ENCODE measurements at regions not wholly inside any gene's neighbourhood (a gene's known extent, or its start where the extent isn't known, plus 50 kb on each side); places are given as distances from the start of the nearest gene placed in this dataset.
"Not testable (repeated sequence)": the region's sequence is repeated elsewhere in the genome, so short reads cannot be mapped to it uniquely, and the experiment has no call there.

DNA sequence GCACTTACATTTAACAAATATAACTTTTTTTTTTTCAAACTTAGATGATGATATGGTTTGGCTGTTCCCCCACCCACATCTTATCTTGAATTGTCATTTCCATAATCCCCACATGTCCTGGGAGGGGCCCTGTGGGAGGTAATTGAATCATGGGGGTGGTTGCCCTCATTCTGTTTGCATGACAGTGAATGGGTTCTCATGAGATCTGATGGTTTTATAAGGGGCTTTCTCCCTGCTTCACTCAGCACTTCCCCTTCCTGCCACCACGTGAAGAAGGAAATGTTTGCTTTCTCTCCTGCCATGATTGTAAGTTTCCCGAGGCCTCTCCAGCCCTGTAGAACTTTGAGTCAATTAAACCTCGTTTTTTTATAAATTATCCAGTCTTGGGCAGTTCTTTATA lies 432.6 kb downstream of the AMY1C start:
- no peak for DNase-seq

DNA sequence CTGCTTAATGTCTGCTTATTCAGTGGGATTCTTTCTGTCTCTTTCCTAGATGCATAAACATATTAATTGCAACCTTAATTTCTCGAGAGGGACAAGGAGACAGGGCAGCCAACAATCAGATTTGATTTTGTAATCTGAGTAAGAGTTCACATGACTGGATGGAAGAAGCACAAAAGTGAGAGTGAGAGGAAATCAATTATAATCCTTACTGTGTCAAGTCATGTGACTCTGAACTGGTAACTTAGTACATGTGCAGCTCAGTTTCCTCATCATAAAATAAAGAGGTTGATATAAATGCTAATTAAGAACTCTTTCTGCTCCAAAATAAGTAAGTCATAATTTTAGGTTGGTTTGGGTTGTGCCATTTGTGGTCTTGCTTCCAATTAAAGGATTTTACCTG lies 439.5 kb downstream of the AMY1C start:
- DNase-seq, result no peak

- no peak for DNase-seq
Measured at GRCh38 chr1:104190821-104191220, 441.1 kb downstream of the AMY1C start.

DNA sequence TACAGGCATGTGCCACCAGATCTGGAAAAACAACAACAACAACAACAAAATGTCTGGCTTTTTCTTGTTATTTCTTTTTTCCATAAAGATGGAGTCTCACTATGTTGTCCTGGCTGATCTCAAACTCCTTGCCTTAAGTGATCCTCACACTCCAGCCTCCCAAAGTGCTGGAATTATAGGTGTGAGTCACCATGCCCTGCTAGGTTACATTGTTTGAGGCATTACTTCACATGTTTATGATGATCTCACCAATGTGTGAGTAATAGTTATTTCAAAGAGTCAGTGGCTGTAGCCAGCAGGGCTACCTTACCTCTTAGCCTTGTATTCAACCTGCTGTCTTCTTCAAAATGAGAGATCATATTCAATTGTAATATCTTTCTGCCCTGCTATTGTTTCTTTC lies 445.7 kb downstream of the AMY1C start:
- peak; percentile 83 for DNase-seq

DNA sequence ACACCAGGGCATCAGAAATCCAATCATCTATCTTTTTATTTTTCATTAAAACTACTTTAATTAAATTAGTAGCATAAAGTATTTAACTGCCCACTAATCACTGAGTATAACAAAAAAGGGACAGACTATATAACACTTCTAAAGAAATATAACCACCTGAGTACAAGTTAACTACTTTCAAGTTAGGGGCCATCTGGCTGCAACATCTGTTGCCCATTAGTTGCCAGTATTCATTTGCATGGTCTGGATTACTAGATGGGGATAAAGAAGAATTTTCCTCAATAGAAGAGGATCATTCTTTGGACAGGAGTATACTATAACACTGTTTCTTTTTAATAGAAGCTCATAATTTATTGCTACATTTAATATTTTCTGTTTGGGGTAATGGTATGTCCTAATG lies 446.4 kb downstream of the AMY1C start:
- DNase-seq, result no peak

DNA sequence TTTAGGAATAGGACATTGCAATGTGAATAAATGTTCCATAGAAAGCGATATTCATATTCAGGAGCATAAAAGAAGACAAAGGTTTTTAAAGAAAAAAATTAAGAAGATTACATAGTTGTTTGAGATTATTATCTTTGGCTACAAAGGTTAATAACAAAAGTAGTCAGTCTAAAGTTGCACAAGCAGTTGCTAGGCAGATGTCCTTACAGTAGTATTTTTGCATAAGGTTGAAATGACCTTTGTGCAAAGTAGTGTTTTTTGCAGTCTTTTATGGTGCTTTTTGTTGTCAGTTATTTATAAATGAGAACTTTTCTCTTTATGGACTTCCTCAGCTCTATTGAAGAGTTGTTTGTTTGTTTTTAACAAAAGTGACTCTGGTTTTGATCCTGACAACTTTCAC lies 447.8 kb downstream of the AMY1C start:
- no peak for DNase-seq

- DNase-seq, result no peak
Measured at GRCh38 chr1:104212239-104212638, 462.5 kb downstream of the AMY1C start.

DNA sequence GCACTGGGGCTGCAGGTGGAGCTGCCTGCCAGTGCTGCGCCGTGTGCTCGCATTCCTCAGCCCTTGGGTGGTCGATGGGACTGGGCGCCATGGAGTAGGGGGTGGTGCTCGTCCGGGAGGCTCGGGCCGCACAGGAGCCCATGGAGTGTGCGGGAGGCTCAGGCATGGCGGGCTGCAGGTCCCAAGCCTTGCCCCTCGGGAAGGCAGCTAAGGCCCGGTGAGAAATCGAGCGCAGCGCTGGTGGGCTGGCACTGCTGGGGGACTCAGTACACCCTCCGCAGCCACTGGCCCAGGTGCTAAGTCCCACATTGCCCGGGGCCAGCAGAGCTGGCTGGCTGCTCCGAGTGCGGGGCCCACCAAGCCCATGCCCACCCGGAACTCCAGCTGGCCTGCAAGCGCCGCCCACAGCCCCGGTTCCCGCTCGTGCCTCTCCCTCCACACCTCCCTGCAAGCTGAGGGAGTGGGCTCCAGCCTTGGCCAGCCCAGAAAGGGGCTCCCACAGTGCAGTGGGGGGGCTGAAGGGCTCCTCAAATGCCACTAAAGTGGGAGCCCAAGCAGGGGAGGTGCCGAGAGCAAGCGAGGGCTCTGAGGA lies 467.8 kb downstream of the AMY1C start:
- DNase-seq, result not testable (repeated sequence)

GRCh38 chr1:104229860-104230259 lies 480.2 kb downstream of the AMY1C start:
- peak; percentile 46 for DNase-seq

DNA sequence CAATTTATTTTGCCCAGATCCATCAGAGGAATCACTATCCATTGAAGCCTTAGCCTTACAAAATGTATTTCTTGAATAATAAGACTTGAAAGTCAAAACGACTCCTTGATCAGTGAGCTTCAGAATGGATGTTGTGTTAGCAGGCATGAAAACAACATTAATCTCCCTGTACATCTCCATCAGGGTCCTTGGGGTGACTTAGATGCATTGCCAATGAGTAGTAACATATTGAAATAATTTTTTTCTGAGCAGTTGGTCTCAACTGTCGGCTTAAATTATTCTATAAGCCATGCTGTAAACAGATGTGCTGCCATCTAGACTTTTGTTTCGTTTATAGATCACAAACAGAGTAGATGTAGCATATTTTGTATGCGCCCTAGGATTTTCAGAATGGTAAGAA lies 482.0 kb downstream of the AMY1C start:
- no peak for DNase-seq

GRCh38 chr1:104235141-104235540 lies 485.4 kb downstream of the AMY1C start:
- DNase-seq, result no peak

GRCh38 chr1:104238991-104239390 lies 489.3 kb downstream of the AMY1C start:
- no peak for DNase-seq

GRCh38 chr1:104248385-104248784 lies 498.7 kb downstream of the AMY1C start:
- DNase-seq, result no peak

DNA sequence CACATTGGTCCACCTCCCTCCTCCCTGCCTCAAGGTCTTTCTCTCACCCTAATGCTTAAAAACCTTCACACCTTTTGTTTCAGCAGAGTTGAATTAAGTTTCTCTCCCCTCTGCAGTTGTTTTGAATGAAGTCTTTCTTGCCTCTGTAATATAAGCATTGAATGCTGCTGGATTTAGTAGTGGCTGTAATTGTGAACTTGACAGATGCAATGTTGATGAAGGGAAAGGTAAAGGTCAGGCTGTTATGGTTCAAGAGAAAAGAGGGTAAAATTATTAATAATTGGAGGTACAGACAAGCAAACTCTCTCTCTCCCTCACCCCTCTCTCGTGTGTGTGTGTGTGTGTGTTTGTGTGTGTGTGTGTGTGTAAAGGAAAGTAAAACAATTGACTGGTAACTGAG lies 509.8 kb downstream of the AMY1C start:
- no peak for DNase-seq

GRCh38 chr1:104263110-104263509 lies 513.4 kb downstream of the AMY1C start:
- peak; percentile 31 for DNase-seq

DNA sequence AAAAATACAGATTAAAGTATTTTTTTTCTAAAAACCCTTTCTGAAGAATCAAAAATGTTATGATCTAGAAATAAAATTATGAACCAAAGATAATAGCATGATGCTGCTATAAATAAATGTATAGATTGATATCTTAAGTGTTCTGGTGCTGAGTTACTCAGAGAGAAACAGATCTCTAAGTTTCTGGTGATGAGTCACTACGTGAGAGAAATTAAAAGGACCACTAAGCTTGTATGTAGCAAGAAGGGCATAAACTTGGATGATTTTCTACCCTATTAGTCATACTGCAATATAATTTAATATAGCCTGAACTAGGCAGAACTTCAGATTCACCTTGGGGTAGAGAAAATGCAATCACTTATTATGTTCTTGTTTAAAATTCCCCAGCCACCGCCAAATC lies 514.8 kb downstream of the AMY1C start:
- no peak for DNase-seq

- DNase-seq, result no peak
Measured at GRCh38 chr1:104265163-104265562, 515.5 kb downstream of the AMY1C start.

GRCh38 chr1:104266612-104267011 lies 516.9 kb downstream of the AMY1C start:
- no peak for DNase-seq

DNA sequence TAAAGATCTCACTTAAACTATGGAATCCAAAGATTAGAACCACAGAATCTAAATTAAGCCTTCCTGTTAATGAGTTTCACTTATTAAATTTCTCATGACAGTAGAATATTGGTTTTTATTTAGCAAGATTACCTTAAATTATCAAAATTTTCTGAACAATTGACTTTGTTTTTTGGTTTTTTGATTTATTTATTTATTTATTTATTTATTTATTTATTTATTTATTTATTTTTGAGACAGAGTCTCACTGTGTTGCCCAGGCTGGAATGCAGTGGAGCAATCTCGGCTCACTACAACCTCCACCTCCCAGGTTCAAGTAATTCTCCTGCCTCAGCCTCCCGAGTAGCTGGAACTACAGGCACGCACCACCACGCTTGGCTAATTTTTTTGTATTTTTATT lies 538.6 kb downstream of the AMY1C start:
- not testable (repeated sequence) for DNase-seq

DNA sequence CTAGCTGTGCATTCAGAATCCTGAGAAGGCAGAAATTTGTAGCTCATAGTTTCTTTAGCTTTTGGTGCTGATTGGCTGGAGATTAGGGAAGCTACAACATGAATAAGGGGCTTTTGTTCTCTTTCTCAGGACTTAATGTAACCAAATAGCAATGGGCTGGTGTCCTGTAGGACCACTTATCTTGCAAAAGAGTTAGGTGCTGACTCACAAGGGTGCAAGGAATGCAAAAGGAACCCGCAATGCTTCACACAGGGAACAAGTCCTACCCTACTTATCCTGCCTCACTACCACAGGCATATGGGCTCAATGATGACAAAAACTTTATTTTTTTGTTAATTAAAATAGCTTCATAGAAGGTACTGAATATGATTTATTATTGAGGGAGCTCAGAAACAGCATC lies 541.5 kb downstream of the AMY1C start:
- no peak for DNase-seq

DNA sequence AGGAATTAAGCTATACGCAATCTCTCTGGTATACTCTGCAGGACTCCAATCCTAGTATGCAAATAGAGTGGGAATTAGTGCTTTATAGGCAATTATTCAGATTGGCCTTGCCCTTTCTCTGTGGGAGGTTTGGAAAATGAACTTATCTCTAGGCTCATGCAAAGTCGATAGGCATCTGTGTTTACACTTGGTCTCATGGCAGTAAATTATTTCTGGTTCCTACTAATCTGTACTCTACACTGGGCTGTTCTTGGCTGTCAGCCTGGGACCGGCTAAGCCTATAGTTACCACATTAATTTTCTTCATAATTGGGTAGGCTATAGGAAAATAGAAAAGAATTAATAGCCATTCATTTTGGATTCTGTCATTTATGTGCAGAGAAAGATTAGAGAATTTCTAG lies 544.6 kb downstream of the AMY1C start:
- no peak for DNase-seq

- DNase-seq, result no peak
Measured at GRCh38 chr1:104295511-104295910, 545.8 kb downstream of the AMY1C start.

DNA sequence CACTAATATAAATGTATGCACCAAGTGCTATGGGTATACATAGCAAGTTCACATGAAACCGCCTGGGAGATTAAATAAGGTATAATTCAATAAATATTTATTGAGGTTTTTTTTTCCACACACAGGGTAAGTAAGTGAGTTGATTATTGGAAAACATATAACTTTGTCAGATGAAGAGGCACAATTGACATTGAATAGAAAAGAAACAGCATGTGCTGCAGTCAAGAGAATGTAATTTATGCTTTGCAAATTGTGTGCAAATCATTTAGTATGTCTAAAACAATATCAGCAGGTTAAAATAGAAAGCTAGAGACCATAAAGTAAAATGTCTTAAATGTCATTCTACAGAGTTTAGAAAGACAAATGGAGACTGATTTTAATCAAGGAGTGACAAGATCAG lies 560.0 kb downstream of the AMY1C start:
- DNase-seq, result no peak

GRCh38 chr1:104315823-104316222 lies 566.1 kb downstream of the AMY1C start:
- no peak for DNase-seq

DNA sequence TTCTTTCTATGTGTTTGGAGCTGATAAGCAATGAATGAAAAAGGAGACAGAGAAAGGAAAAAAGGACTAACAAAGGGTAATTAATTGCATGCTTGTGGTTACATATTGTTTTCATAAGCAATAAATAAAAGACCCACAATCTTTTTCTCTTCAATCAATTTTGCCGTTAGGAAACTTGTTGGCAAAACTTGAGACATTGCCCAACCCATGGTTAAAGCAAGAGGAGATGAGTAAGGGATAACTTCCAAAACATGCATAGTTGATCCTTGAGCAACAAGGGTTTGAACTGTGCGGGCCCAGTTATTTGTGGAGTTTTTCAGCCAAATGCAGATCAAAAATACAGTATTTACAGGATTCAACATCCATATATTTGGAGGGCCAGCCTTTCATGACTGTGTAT lies 572.4 kb downstream of the AMY1C start:
- DNase-seq, result no peak

- DNase-seq, result no peak
Measured at GRCh38 chr1:104329278-104329677, 579.6 kb downstream of the AMY1C start.

Measured in DMS53 (cell line).